ENCODE measurements at regions not wholly inside any gene's neighbourhood (a gene's known extent, or its start where the extent isn't known, plus 50 kb on each side); places are given as distances from the start of the nearest gene placed in this dataset.

GRCh38 chr6:79302341-79302740 is 67.9 kb upstream of the HMGN3 start:
- DNase-seq (ENCODE audit: low spot score), result no peak

GRCh38 chr6:79301290-79301689 is 66.8 kb upstream of the HMGN3 start:
- no peak for DNase-seq (ENCODE audit: low spot score)

- no peak for DNase-seq (ENCODE audit: low spot score)
Observed at GRCh38 chr6:79296211-79296610, 61.7 kb upstream of the HMGN3 start.

Measured in ecto neural progenitor cell (in vitro differentiated cells).